NCI-H2081 (cell line): ENCODE measurements at regions not wholly inside any gene's neighbourhood (a gene's known extent, or its start where the extent isn't known, plus 50 kb on each side); places are given as distances from the start of the nearest gene placed in this dataset.
A peak's percentile ranks its signal among the peaks of the same experiment; 100 is the strongest.
"Not testable (repeated sequence)": the region's sequence is repeated elsewhere in the genome, so short reads cannot be mapped to it uniquely, and the experiment has no call there.

ENCODE experiments used
- DNase-seq, 2 experiments: peaks; one replicate each; lab custom pipeline; 2025; lab: John Stamatoyannopoulos, UW

- DNase-seq: no peak
Observed at GRCh38 chr1:195754874-195755273, 853.4 kb downstream of the KCNT2 start.

- DNase-seq: no peak
Observed at GRCh38 chr1:195754303-195754702, 853.9 kb downstream of the KCNT2 start.

GRCh38 chr1:195748969-195749368 lies 859.3 kb downstream of the KCNT2 start:
- DNase-seq: no peak

GRCh38 chr1:195745189-195746010 lies 862.8 kb downstream of the KCNT2 start:
- peak; percentile 62 to 86 for DNase-seq

GRCh38 chr1:195744256-195744655 lies 864.0 kb downstream of the KCNT2 start:
- DNase-seq: no peak

GRCh38 chr1:195740862-195741261 lies 867.4 kb downstream of the KCNT2 start:
- no peak for DNase-seq

GRCh38 chr1:195738966-195739650 lies 869.1 kb downstream of the KCNT2 start:
- no peak for DNase-seq

- DNase-seq: no peak
Observed at GRCh38 chr1:195735140-195735539, 873.1 kb downstream of the KCNT2 start.

GRCh38 chr1:195733826-195734225 lies 874.4 kb downstream of the KCNT2 start:
- DNase-seq: no peak

- DNase-seq: no peak
Observed at GRCh38 chr1:195733408-195733807, 874.8 kb downstream of the KCNT2 start.

- no peak for DNase-seq
Observed at GRCh38 chr1:195731385-195731784, 876.9 kb downstream of the KCNT2 start.

- no peak for DNase-seq
Observed at GRCh38 chr1:195723796-195724194, 884.4 kb downstream of the KCNT2 start.

GRCh38 chr1:195722852-195723795 lies 885.1 kb downstream of the KCNT2 start:
- not testable (repeated sequence) for DNase-seq

GRCh38 chr1:195722146-195722545 lies 886.1 kb downstream of the KCNT2 start:
- DNase-seq: not testable (repeated sequence)

- no peak for DNase-seq
Observed at GRCh38 chr1:195721210-195721971, 886.8 kb downstream of the KCNT2 start.

GRCh38 chr1:195717651-195718050 lies 890.6 kb downstream of the KCNT2 start:
- peak in 1 of 2 experiments; percentile 47 for DNase-seq

- no peak for DNase-seq
Observed at GRCh38 chr1:195715652-195716051, 892.6 kb downstream of the KCNT2 start.

GRCh38 chr1:195714248-195714647 lies 894.0 kb downstream of the KCNT2 start:
- no peak for DNase-seq

GRCh38 chr1:195709821-195710220 lies 898.4 kb downstream of the KCNT2 start:
- DNase-seq: no peak

GRCh38 chr1:195704028-195704427 lies 904.2 kb downstream of the KCNT2 start:
- no peak for DNase-seq

GRCh38 chr1:195701149-195701548 lies 907.1 kb downstream of the KCNT2 start:
- no peak for DNase-seq
